ENCODE measurements at regions not wholly inside any gene's neighbourhood (a gene's known extent, or its start where the extent isn't known, plus 50 kb on each side); places are given as distances from the start of the nearest gene placed in this dataset.

DNA sequence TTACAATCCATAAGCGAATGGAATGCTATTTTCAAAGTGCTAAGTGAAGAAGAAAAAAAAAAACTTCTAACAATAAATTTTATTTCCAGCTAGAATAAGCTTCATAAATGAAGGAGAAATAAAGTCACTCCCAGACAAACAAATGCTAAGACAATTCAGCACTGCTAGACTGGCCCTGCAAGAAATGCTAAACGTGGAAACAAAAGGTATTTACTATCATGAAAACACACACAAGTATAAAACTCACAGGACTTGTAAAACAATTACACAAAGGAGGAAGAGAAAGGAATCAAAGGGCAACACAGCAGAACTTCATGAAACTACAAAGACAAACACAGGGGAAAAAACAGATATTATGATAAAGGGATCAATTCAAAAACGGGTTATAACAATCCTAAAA is 85.8 kb upstream of the NELL2 start:
- no peaks in the 10 kb centered on the region for H3K36me3 ChIP-seq (ENCODE audit: control insufficient read depth, insufficient read depth, low read length)
- DNase-seq (ENCODE audit: extremely low read depth, insufficient read length), result no peak
- no peak overlapping the region for H3K4me3 ChIP-seq (replicated peaks; ENCODE audit: low read depth, low read length)
- no peaks in the 10 kb centered on the region for H3K27me3 ChIP-seq (replicated peaks; ENCODE audit: control insufficient read depth, insufficient read depth, low read length)
- TF ChIP-seq, protein P1, sequence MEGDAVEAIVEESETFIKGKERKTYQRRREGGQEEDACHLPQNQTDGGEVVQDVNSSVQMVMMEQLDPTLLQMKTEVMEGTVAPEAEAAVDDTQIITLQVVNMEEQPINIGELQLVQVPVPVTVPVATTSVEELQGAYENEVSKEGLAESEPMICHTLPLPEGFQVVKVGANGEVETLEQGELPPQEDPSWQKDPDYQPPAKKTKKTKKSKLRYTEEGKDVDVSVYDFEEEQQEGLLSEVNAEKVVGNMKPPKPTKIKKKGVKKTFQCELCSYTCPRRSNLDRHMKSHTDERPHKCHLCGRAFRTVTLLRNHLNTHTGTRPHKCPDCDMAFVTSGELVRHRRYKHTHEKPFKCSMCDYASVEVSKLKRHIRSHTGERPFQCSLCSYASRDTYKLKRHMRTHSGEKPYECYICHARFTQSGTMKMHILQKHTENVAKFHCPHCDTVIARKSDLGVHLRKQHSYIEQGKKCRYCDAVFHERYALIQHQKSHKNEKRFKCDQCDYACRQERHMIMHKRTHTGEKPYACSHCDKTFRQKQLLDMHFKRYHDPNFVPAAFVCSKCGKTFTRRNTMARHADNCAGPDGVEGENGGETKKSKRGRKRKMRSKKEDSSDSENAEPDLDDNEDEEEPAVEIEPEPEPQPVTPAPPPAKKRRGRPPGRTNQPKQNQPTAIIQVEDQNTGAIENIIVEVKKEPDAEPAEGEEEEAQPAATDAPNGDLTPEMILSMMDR (IDR thresholded peaks at IDR 0.05; ENCODE audit: insufficient read depth, low read length, poor library complexity, severe bottlenecking), result no peak

GRCh38 chr12:44960856-44961255 is 84.7 kb upstream of the NELL2 start:
- H3K27me3 ChIP-seq (replicated peaks; ENCODE audit: control insufficient read depth, insufficient read depth, low read length), result no peaks in the 10 kb centered on the region
- TF ChIP-seq, protein P1 (IDR thresholded peaks at IDR 0.05; ENCODE audit: insufficient read depth, low read length, poor library complexity, severe bottlenecking), result no peak
- no peak for DNase-seq (ENCODE audit: extremely low read depth, insufficient read length)
- H3K36me3 ChIP-seq (ENCODE audit: control insufficient read depth, insufficient read depth, low read length), result no peaks in the 10 kb centered on the region
- no peak overlapping the region for H3K4me3 ChIP-seq (replicated peaks; ENCODE audit: low read depth, low read length)

DNA sequence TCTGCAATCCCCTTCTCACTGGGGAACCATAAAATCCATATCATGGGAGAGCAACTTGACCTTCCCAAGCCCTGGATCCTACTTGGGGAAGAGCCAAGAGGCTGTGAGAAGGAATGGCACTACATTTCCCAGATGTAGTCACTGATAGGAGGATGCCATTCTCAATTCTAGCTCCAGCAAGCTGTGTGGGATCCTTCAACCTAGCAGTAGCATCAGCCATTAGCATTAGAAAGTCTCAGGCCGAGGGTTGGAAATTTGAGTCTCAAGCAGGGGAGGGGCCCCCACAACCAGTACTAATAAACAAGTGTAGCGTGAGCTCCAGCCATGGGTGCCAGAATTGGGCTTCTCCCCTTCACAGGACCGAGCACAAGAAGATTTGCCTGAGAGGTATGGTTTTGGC is 84.3 kb upstream of the NELL2 start:
- no peak for DNase-seq (ENCODE audit: extremely low read depth, insufficient read length)
- no peaks in the 10 kb centered on the region for H3K27me3 ChIP-seq (replicated peaks; ENCODE audit: control insufficient read depth, insufficient read depth, low read length)
- TF ChIP-seq, protein P1 (IDR thresholded peaks at IDR 0.05; ENCODE audit: insufficient read depth, low read length, poor library complexity, severe bottlenecking), result no peak
- no peaks in the 10 kb centered on the region for H3K36me3 ChIP-seq (ENCODE audit: control insufficient read depth, insufficient read depth, low read length)
- H3K4me3 ChIP-seq (replicated peaks; ENCODE audit: low read depth, low read length), result no peak overlapping the region

DNA sequence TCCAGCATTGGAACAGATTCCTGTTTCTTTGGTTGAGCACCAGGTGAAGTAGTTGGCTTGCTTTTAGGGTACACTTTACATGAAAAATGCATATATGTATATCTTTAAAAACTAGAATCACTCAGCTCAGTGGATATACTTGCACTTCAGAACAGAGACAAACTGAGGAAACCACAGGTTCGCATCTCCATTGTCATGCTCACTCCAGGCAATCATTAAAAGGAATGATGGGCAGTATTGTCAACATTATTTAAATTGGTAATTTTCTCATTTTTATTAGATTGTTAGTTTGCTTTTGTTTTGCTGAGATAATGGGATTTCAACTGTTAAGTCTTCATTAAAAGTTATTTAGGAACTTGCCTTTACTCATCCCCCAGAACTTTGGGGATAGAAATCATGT is 71.0 kb upstream of the NELL2 start:
- H3K36me3 ChIP-seq (ENCODE audit: control insufficient read depth, insufficient read depth, low read length), result no peaks in the 10 kb centered on the region
- H3K4me3 ChIP-seq (replicated peaks; ENCODE audit: low read depth, low read length), result no peak overlapping the region
- TF ChIP-seq, protein P1 (IDR thresholded peaks at IDR 0.05; ENCODE audit: insufficient read depth, low read length, poor library complexity, severe bottlenecking), result no peak
- DNase-seq (ENCODE audit: extremely low read depth, insufficient read length), result no peak
- no peaks in the 10 kb centered on the region for H3K27me3 ChIP-seq (replicated peaks; ENCODE audit: control insufficient read depth, insufficient read depth, low read length)

- H3K36me3 ChIP-seq (ENCODE audit: control insufficient read depth, insufficient read depth, low read length), result no peaks in the 10 kb centered on the region
- TF ChIP-seq, protein P1 (IDR thresholded peaks at IDR 0.05; ENCODE audit: insufficient read depth, low read length, poor library complexity, severe bottlenecking), result no peak
- no peaks in the 10 kb centered on the region for H3K27me3 ChIP-seq (replicated peaks; ENCODE audit: control insufficient read depth, insufficient read depth, low read length)
- DNase-seq (ENCODE audit: extremely low read depth, insufficient read length), result no peak
- no peak overlapping the region for H3K4me3 ChIP-seq (replicated peaks; ENCODE audit: low read depth, low read length)
Measured at GRCh38 chr12:44942714-44943113, 66.6 kb upstream of the NELL2 start.

- TF ChIP-seq, protein P1 (IDR thresholded peaks at IDR 0.05; ENCODE audit: insufficient read depth, low read length, poor library complexity, severe bottlenecking), result peak; percentile 32
- Histone ChIP-seq H3K27me3 (replicated peaks; ENCODE audit: control insufficient read depth, insufficient read depth, low read length) (no peaks in the 10 kb centered on the region), H3K4me3 (replicated peaks; ENCODE audit: low read depth, low read length) (no peak overlapping the region), H3K36me3 (ENCODE audit: control insufficient read depth, insufficient read depth, low read length) (no peaks in the 10 kb centered on the region)
- DNase-seq (ENCODE audit: extremely low read depth, insufficient read length), result no peak
Measured at GRCh38 chr12:44930972-44931600, 55.0 kb upstream of the NELL2 start.

All from GM06990 (cell line).